ENCODE measurements at regions not wholly inside any gene's neighbourhood (a gene's known extent, or its start where the extent isn't known, plus 50 kb on each side); places are given as distances from the start of the nearest gene placed in this dataset.

- no peak overlapping the region for H3K4me3 ChIP-seq (replicated peaks in 1 of 3)
- no peaks in the 10 kb centered on the region for H3K27me3 ChIP-seq
- TF ChIP-seq POLR2A (IDR thresholded peaks at IDR 0.05) (no peak), CTCF (IDR thresholded peaks at IDR 0.05) (no peak)
- no peak overlapping the region for H3K27ac ChIP-seq
- no peaks in the 10 kb centered on the region for H3K4me1 ChIP-seq
- no peaks in the 10 kb centered on the region for H3K9me3 ChIP-seq
- no peaks in the 10 kb centered on the region for H3K36me3 ChIP-seq
- WGBS, 2 donors: 30 to 41% methylated on average over 3 of the region's 3 CpGs
- no peak for DNase-seq
- intact Hi-C loops (cut with DNase I): no loop called here
Measured at GRCh38 chr4:148573296-148573695, 131.1 kb upstream of the NR3C2 start.

GRCh38 chr4:148565801-148566200 is 123.6 kb upstream of the NR3C2 start:
- H3K9me3 ChIP-seq: no peaks in the 10 kb centered on the region
- H3K36me3 ChIP-seq: no peaks in the 10 kb centered on the region
- no peaks in the 10 kb centered on the region for H3K4me1 ChIP-seq
- H3K27me3 ChIP-seq: no peaks in the 10 kb centered on the region
- TF ChIP-seq POLR2A (IDR thresholded peaks at IDR 0.05) (no peak), CTCF (IDR thresholded peaks at IDR 0.05) (no peak)
- peak; percentile 58 to 68 for DNase-seq
- no peak overlapping the region for H3K27ac ChIP-seq
- intact Hi-C loops (cut with DNase I): no loop called here
- H3K4me3 ChIP-seq (replicated peaks in 1 of 3): no peak overlapping the region

- TF ChIP-seq CTCF (IDR thresholded peaks at IDR 0.05) (no peak), POLR2A (IDR thresholded peaks at IDR 0.05) (no peak)
- 82 to 85% methylated on average over 3 of the region's 3 CpGs for WGBS, 2 donors
- intact Hi-C loops (cut with DNase I): no loop called here
Measured at GRCh38 chr4:148563684-148564083, 121.5 kb upstream of the NR3C2 start.

GRCh38 chr4:148561467-148561866 is 119.3 kb upstream of the NR3C2 start:
- no peaks in the 10 kb centered on the region for H3K27me3 ChIP-seq
- TF ChIP-seq CTCF (IDR thresholded peaks at IDR 0.05): no peak
- TF ChIP-seq POLR2A (IDR thresholded peaks at IDR 0.05): no peak

More at GRCh38 chr4:148563684-148564083, 121.5 kb upstream of the NR3C2 start:
- Histone ChIP-seq H3K27ac (no peak overlapping the region), H3K4me1 (no peaks in the 10 kb centered on the region), H3K36me3 (no peaks in the 10 kb centered on the region), H3K4me3 (replicated peaks in 1 of 3) (no peak overlapping the region), H3K9me3 (no peaks in the 10 kb centered on the region), H3K27me3 (no peaks in the 10 kb centered on the region)
- no peak for DNase-seq

GRCh38 chr4:148557793-148558192 is 115.6 kb upstream of the NR3C2 start:
- no peak overlapping the region for H3K27ac ChIP-seq
- no peaks in the 10 kb centered on the region for H3K9me3 ChIP-seq

More at GRCh38 chr4:148561467-148561866, 119.3 kb upstream of the NR3C2 start:
- Histone ChIP-seq H3K4me3 (replicated peaks in 1 of 3) (no peak overlapping the region), H3K36me3 (no peaks in the 10 kb centered on the region), H3K9me3 (no peaks in the 10 kb centered on the region), H3K4me1 (no peaks in the 10 kb centered on the region), H3K27ac (no peak overlapping the region)
- DNase-seq: no peak
- WGBS, 2 donors: 85 to 98% methylated on average over 1 of the region's 1 CpG
- intact Hi-C loops (cut with DNase I): no loop called here

More at GRCh38 chr4:148557793-148558192, 115.6 kb upstream of the NR3C2 start:
- WGBS, 2 donors: 91% methylated on average over 3 of the region's 3 CpGs
- DNase-seq: no peak
- no peaks in the 10 kb centered on the region for H3K4me1 ChIP-seq
- intact Hi-C loops (cut with DNase I): no loop called here
- no peak for TF ChIP-seq CTCF (IDR thresholded peaks at IDR 0.05)
- TF ChIP-seq POLR2A (IDR thresholded peaks at IDR 0.05): no peak
- H3K27me3 ChIP-seq: no peaks in the 10 kb centered on the region
- no peaks in the 10 kb centered on the region for H3K36me3 ChIP-seq
- no peak overlapping the region for H3K4me3 ChIP-seq (replicated peaks in 1 of 3)
